Neural cell (in vitro differentiated cells): ENCODE measurements at regions not wholly inside any gene's neighbourhood (a gene's known extent, or its start where the extent isn't known, plus 50 kb on each side); places are given as distances from the start of the nearest gene placed in this dataset.

Source experiments
- EP300 ChIP-seq: fragments of 450-650 bp; conservative IDR thresholded peaks from 2 replicates; pipeline ENCODE4 v1.6.1; 2014; ENCODE audit warnings: antibody characterized with exemption, mild to moderate bottlenecking, moderate library complexity; ENCODE audit not compliant: poor library complexity, severe bottlenecking
- EZH2 ChIP-seq: fragments of 200-600, 300-800 bp; shearing (Covaris generic), sonication (generic); IDR thresholded peaks from 2 replicates; pipeline ENCODE4 v1.6.1; 2014; ENCODE audit warnings: antibody characterized with exemption, low read length, borderline replicate concordance, mild to moderate bottlenecking; ENCODE audit not compliant: insufficient read depth, poor library complexity, severe bottlenecking
- MXI1 ChIP-seq: fragments of 450-650 bp; conservative IDR thresholded peaks from 2 replicates; pipeline ENCODE4 v1.6.1; 2014; ENCODE audit warnings: antibody characterized with exemption, mild to moderate bottlenecking; ENCODE audit not compliant: poor library complexity, severe bottlenecking
- POLR2AphosphoS5 ChIP-seq: IDR thresholded peaks from 2 replicates; pipeline ENCODE4 v1.6.1; 2012
- RAD21 ChIP-seq: fragments of 450-650 bp; conservative IDR thresholded peaks from 2 replicates; pipeline ENCODE4 v1.6.1; 2014; ENCODE audit warnings: antibody characterized with exemption, mild to moderate bottlenecking, moderate library complexity
- SMC3 ChIP-seq: fragments of 450-650 bp; conservative IDR thresholded peaks from 2 replicates; pipeline ENCODE4 v1.6.1; 2014; ENCODE audit warnings: antibody characterized with exemption, mild to moderate bottlenecking, moderate library complexity; ENCODE audit not compliant: poor library complexity
- TAF1 ChIP-seq: IDR thresholded peaks from 2 replicates; pipeline ENCODE4 v1.6.1; 2012; ENCODE audit warnings: low read depth
- TF ChIP-seq, protein P1 (sequence below): fragments of 450-650 bp; IDR thresholded peaks from 2 replicates; pipeline ENCODE4 v1.5.1; 2014; ENCODE audit warnings: antibody characterized with exemption, mild to moderate bottlenecking, moderate library complexity; ENCODE audit not compliant: poor library complexity, severe bottlenecking
- TF ChIP-seq, protein P2 (sequence below): IDR thresholded peaks from 2 replicates; pipeline ENCODE4 v1.6.1; 2012; ENCODE audit warnings: borderline replicate concordance

DNA sequence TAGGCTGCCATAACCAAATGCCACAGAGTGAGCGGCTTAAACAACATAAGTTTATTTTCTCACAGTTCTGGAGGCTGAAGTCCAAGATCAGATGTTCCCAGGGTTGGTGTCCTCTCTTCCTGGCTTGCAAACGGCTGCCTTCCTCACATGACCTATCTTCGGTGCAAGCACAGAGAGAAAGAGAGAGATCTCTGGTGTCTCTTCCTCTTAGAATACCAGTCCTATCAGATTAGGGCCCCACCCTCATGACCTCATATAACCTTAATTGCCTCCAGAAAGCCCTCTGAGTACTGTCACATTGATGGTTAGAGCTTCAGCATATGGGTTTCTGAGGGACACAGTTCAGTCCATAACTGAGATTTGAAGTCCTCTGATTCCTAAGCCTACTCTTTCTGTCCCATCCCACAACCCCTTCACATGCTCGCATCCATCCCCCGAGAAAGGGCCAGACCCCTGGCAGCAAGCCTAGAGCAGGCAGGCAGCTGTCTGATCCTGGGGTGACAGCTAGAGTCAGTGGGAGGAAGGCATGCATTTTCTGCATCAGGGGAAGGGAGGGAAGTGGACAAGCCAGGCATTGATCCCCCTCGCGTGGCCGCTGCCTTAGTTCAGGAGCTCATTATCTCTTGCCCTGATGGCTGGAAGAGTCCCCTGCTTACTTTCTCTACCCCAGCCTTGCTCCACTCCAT is 114.1 kb downstream of the FAR1 start:
- TF ChIP-seq EZH2, result no peak
- no peak for TF ChIP-seq POLR2AphosphoS5
- TF ChIP-seq, protein P1, sequence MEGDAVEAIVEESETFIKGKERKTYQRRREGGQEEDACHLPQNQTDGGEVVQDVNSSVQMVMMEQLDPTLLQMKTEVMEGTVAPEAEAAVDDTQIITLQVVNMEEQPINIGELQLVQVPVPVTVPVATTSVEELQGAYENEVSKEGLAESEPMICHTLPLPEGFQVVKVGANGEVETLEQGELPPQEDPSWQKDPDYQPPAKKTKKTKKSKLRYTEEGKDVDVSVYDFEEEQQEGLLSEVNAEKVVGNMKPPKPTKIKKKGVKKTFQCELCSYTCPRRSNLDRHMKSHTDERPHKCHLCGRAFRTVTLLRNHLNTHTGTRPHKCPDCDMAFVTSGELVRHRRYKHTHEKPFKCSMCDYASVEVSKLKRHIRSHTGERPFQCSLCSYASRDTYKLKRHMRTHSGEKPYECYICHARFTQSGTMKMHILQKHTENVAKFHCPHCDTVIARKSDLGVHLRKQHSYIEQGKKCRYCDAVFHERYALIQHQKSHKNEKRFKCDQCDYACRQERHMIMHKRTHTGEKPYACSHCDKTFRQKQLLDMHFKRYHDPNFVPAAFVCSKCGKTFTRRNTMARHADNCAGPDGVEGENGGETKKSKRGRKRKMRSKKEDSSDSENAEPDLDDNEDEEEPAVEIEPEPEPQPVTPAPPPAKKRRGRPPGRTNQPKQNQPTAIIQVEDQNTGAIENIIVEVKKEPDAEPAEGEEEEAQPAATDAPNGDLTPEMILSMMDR, result no peak
- no peak for TF ChIP-seq TAF1
- TF ChIP-seq, protein P2, sequence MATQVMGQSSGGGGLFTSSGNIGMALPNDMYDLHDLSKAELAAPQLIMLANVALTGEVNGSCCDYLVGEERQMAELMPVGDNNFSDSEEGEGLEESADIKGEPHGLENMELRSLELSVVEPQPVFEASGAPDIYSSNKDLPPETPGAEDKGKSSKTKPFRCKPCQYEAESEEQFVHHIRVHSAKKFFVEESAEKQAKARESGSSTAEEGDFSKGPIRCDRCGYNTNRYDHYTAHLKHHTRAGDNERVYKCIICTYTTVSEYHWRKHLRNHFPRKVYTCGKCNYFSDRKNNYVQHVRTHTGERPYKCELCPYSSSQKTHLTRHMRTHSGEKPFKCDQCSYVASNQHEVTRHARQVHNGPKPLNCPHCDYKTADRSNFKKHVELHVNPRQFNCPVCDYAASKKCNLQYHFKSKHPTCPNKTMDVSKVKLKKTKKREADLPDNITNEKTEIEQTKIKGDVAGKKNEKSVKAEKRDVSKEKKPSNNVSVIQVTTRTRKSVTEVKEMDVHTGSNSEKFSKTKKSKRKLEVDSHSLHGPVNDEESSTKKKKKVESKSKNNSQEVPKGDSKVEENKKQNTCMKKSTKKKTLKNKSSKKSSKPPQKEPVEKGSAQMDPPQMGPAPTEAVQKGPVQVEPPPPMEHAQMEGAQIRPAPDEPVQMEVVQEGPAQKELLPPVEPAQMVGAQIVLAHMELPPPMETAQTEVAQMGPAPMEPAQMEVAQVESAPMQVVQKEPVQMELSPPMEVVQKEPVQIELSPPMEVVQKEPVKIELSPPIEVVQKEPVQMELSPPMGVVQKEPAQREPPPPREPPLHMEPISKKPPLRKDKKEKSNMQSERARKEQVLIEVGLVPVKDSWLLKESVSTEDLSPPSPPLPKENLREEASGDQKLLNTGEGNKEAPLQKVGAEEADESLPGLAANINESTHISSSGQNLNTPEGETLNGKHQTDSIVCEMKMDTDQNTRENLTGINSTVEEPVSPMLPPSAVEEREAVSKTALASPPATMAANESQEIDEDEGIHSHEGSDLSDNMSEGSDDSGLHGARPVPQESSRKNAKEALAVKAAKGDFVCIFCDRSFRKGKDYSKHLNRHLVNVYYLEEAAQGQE, result no peak
- TF ChIP-seq MXI1, result no peak
- no peak for TF ChIP-seq RAD21
- TF ChIP-seq SMC3, result no peak
- no peak for TF ChIP-seq EP300
